Pulmonary artery endothelial cell (primary cell): ENCODE measurements at regions not wholly inside any gene's neighbourhood (a gene's known extent, or its start where the extent isn't known, plus 50 kb on each side); places are given as distances from the start of the nearest gene placed in this dataset.

Source experiments
- DNase-seq: peaks from one replicate; pipeline ENCODE4 v3.0.0-alpha.2; 2011; ENCODE audit warnings: low read depth, low spot score

DNA sequence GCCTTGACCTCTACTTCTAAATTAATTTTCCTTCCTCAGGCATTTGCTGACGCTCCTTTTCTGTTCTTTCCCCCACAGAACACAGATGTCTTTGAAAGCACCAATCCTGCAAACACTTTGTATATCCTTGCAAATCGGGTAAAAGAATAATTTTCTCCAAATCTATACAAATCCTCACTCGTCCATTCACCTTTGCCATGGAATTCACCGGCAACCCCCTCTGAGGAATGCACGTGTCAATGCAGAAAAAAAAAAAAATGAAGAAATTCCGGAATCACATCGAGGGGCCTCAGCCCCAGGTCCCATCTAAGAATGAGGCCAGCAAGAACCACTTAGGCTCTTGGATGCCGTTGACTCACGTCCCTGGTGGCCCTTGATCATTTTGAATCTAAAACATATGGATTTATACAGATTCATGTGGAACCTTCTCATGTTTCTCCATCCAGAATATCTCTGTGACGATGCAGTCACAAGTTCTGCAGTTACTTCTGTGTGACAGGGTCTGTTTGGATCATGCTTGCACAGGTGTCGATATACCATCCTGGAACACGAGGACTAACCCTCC is 136.9 kb downstream of the RBFOX3 start:
- DNase-seq, result no peak

DNA sequence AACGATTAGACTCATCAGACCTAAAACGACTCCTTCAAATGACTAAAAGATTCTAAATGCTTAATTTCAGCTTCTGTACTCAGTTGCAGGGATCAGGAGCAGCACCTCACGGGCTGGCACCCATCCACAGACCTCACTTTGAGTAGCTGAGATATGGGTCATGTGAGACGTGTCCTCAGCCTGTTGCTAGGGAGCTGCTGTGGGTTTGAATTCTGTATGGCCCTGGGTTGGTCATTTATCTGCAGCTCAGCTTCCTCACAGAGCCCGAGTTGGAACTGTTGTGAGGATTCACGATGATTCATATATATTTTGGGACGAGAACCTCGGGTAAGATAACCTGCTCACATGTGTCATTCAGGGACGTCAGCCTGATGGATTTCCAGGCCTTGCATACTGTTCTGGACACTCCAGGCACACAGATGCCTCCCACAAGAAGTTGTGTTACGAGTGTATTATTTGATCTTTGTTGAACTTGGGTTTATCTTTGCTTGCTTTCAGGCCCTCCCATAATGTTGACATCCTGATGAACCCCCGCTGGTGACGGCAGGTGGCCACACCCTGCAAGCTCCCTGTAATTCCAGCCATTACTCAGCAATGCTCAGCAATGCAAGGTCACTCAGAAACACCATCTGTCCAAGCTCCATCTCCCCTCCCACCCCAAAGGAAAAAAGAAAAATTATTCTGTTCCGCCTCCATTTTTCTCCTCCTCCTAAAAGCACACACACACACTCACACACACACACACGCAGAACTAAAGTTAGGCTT is 137.6 kb downstream of the RBFOX3 start:
- DNase-seq, result no peak

DNA sequence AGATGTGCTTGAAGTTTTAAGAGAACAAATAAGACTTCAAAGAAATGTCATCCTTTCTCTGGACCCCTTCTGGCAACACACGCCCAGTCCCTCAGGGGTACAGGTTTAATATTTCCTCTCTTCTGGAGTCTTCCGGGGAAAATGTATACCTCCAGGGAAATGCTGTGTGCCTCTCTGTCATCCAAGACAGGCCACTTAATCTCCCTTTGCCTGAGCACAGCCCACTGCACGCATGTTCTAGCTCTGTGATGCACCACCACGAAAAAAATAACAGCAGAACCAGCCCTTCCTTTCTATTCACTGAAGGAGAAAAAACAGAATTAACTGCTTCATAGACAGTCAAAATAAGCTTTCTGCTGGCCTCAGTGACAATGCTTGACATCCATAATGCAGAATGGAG is 140.1 kb downstream of the RBFOX3 start:
- no peak for DNase-seq

DNA sequence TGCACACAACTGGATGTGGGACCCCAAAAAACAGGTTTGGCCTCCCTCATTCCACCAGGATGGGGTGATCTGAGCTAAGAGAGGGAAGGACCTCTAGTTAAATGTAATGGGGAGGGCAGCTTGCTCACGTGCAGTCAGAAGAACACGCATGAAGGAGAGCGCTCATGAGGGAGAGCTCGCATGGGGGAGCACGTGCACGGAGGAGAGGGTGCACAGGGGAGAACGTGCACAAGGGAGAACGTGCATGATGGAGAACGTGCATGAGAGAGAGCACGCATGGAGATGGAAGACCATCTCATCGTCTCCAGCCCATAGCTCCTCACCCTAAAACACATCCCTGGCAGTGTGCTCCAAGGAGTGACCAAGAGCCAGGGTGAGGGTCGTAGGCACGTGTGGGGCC is 141.2 kb downstream of the RBFOX3 start:
- DNase-seq, result no peak

DNA sequence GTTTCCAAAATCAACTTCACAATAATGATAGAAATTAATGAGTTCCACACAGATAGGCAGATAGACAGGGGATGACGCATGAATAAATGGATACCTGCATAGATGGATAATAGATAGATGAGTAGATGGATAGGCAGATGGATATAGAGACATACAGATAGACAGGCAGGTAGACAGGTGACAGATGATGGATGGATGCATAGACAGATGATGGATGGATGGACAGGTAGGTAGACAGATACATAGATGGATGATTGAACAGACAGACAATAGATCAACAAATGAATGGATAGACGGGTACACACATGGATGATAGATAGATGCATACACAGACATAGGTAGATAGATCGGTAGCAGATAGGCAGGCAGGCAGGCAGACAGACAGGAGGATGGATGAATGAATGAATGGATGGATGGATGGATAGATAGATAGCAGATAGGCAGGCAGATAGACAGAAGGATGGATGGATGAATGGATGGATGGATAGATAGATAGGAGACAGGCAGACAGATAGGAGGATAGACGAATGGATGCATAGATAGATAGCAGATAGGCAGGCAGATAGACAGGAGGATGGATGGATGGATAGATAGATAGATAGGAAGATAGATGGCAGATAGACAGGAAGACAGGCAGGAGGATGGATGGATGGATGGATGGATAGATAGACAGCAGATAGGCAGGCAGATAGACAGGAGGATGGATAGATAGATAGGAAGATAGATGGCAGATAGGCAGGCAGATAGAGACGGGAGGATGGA is 142.5 kb downstream of the RBFOX3 start:
- no peak for DNase-seq

DNA sequence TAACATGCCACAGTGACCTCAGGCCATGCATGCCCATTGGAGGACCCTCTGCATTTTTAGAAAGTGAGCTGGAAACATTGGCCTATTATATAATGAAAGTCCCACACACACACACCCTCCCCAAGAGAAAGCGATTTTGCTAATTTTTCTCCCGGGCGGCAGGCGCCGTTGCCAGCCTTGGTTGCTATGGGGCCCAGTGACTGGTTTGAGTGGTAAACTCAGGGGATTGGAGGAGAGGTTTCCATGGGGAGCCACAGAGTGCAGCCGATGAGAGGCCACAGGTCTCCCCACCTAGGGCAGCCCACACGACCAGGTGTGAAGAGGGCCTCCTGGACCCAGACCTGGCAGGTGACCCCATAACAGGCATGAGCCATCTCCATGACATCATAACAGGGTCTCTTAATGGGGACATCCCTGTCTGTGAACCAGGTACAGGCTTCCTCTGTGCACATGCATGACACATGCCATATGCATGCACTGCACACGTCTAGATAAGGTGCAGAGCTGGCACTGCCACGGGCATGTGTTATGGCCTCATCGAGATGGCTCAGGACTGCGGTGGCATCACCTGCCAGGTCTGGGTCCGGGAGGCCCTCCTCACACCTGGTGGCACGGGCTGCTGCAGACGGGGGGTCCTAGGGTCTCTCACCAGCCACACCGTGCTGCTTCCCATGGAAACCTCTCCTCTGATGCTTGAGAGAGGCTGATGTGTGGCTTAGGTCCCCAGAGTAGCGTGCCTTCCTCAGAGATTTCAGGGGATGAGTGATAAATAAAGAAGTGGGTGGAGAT is 144.1 kb downstream of the RBFOX3 start:
- no peak for DNase-seq

DNA sequence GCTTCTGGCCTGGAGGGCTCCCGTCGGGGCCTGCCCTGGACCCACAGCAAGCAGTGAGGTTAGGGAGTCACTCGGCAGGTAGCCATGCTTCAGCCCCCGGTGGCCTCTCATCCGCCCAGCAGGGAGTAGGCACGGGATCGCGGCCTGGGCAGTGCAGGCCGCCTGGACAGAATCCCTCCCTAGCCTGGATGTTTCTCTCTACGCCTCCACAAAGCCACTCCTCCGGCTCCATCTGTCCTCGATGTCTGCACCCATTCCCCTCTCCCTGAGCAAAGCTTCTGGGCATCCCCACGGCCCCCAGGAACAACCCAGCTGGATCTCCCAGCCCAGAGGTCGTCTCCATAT is 145.2 kb downstream of the RBFOX3 start:
- DNase-seq, result no peak

DNA sequence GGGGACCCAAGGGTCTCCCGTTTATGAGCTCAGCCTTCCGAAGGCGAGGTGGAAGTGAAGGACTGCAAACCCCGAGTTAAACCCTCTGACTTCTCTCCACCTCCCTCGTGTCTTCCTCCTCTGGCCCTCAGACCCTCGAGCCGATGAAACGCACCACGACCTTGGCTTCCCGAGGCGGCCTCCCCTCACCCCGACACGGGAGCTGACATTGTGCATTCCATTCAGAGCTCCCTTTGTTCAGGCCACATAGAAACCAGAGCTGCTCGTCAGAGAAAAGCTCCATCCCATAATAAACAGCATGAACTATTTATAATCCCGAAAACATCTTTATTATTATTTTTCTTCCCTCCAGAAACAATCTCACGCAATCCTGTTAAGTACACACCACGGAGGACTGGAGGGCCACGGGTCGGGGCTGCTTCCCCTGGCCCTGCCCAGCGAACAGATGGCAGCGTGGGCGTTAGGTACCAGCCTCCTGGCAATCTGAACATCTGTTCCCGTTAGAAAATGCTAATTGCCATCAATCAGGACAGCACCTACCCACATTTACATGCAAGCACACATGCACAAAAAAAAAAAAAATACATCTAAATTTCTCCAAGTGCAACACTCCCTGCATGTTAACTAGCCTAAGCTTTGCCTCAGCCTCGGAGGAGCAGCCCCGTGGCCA is 145.7 kb downstream of the RBFOX3 start:
- DNase-seq, result no peak

DNA sequence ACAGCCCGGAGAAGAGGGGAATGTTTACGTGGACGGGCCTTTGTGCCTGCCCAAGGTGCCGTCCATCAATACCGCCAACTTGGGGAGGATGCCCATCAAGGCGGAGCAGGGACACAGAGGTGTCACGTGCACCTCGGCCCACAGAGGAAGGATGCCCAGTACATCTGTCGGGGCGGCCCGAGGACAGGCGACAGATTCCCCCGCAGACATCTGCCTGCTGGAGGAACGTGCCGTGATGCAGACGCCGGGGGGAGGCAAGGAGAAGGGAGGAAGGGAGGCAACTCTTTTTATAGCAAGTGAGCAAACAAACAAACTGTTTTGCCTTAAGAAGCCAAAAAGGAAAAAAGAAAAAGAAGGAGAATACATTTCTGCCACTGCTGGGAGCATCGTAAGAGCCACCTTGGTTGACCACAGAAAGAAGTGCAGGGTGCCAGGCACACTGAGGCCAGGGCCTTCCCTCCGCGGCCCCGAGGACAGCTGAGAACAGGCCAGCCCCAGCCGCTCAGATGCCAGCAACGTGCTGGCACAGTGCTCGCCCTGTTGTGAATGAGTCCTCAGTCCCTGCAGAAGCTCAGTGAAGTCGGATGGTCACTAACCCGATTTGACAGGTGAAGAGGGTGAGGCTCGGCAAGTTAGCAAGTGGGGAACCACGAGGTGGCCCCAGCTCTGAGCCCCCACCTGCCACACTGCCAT is 146.4 kb downstream of the RBFOX3 start:
- no peak for DNase-seq

DNA sequence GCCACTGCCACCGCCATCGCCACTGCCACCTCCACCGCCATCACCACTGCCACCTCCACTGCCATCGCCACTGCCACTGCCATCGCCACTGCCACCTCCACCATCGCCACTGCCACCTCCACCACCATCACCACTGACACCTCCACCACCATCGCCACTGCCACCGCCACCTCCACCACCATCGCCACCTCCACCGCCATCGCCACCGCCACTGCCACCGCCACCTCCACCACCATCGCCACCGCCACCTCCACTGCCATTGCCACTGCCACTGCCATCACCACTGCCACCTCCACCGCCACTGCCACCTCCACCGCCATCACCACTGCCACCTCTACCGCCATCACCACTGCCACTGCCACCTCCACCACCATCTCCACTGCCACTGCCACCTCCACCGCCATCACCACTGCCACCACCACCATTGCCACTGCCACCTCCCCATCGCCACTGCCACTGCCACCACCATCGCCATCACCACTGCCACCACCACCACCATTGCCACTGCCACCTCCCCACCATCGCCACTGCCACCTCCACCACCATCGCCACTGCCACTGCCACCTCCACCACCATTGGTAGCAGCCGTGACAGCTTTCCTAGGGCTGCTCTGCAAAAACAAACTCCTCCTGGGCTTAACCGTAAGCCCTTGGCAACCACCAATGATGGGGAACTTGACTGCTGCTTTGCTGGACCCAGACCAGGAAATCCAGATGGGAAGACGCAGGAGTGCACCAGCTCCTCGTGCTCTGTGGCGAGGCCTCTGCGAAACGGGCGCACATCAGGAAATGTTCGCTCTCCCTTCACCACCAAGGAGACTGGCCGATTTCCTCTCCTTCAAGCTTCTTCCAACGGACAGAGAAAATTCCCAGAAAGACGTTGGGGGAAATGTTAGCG is 147.2 kb downstream of the RBFOX3 start:
- no peak for DNase-seq

DNA sequence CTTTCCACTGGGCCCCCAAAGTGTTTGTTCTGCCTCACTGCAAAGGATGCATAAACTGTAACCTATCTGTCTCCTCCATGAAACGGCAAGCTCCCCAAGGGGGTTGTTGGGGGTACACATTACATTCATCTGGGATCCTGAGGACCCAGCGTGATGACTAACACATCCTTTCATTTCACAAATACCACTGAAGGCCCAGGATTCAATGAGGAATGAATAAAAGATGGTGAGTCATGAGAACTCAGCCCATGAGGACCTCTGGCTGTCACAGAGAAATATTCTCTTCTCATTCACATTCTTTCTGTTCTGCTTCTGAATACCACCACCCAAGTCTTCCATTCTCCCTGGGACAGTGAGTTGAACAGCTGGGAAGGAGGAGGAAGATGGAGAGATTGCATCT is 149.8 kb downstream of the RBFOX3 start:
- no peak for DNase-seq

DNA sequence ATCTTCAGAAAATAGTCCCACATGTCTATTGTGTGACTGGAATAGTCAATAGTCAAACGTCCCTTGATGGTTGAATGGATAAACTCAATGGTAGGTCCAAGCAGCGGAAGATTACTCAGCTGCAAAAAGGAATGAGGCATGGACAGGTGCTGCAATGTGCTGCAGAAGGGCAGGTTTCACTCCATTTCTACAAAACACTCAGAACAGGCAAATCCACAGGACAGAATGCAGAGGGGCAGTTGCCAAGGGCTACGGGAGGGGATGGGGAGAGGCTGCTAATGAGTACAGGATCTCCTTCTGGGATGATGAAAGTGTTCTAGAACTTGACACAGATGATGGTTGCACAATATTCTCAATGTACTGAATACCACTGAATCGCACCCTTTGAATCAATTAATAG is 151.0 kb downstream of the RBFOX3 start:
- DNase-seq, result no peak

DNA sequence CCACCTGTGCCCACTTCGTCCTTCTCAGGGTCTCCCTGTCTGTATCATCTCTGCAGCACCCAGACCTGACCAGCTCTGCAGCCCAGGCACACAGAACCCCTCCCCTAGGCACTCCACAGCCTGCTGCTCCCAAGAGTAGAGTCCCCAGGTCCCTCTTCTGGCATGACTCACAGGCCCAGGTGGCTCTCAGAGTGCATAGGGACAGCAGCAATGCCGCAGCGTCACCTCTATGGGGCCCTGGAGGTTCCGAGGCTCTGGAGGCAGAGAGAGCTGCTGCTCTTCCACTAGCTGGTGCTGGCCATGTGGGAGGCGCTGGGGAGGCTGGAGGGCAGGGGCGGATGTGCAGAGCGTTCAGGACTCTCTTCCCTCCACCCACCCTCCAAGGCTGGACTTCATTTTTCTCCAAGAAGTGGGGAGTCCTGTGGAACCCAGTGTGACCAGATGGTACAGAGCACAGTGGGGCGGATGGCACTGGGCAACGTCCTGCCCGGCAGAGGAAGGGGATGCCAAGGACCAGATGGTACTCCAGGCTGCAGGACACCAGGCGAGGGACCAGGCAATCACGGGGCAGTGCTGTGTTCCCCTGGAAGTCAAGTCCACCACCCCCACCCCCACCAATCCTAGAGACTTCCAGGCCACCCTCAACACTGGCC is 151.7 kb downstream of the RBFOX3 start:
- no peak for DNase-seq

DNA sequence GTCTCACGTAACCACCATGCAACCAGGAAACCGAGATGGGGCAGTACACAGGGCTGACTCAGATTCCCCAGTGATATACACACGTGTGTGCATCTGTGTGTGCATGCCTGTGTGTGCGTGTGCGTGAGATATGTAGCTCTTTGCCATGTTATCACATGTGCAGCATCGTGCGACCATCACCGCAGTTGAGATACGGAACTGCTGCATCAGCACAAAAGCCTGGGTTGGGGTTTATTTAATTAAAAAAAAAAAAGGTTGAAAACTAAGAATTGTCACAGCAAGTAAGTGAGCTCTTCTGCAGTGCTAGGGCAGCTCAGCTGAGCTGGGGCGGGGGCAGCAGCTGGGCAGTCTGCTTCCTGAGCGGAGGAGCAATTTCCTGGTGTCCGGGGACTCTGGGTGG is 152.5 kb downstream of the RBFOX3 start:
- no peak for DNase-seq

DNA sequence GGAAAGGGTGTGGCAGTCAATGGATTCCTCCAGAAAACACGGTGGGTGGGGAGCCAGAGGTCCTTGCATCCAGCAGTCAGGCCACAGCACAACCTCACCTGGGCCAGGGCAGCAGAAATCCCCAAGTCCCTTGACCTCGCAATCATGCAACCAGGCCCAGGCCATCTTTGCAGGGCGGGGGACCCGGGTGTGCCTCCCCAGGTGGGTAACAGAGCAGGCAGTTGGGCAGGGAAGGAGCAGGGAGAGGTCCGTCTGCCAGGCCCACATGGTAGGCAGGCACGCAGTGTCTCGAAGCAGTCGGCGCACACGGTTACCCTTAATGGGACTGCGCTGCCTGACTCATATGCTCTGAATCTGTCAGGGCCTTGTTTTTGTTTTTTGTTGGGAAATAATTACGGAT is 153.0 kb downstream of the RBFOX3 start:
- no peak for DNase-seq

DNA sequence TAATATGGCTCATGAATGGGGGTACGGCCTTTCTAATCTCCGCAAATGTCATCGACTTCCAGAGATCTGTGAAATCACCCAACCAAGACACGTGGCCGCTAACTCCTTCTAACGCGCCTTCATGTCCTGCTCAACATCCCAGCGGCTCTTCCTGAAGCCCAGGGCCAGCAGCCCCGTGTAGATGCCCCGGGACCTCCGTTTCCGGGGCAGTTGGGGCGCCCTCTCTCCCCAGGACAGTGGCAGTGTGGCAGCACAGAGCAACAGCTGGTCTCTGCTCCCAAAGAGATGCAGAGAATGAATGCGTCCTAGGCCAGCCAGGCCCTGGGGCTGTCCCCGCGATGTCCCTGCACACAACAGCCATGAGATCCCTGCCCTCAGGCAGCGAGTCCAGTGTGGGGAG is 153.5 kb downstream of the RBFOX3 start:
- DNase-seq, result no peak

DNA sequence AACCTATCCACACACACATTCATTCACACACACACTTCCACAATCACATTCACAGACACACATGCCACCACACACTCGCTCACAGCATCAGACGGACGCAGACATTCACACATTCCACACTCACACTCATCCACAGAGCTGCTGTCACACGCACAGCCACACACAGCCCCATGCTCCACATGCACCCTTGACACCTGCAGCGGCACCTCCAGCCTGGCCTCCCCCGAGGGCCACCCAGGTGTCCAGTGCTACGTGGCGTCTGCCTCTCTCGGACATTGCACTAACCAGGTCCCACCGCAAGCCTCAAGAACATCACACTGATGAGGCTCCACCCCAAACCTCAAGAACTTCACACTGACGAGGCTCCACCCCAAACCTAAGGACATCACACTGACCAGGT is 155.2 kb downstream of the RBFOX3 start:
- no peak for DNase-seq

DNA sequence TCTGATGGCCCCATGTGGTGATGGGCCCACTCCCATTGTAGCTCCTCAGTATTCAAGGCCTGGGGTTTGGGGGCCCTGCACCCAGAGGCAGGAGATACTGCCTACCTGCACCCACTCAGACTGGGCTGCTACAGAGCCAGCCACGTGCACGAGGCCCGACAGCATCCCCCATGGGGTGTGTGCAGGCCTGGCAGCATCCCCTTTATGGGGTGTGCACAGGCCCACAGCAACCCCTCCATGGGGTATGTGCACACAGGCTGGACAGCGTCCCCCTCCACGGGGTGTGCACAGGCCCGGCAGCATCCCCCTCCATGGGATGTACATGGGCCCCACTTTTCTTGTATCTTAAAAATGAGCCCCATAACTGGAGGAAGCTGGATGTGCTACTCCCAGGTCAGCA is 156.0 kb downstream of the RBFOX3 start:
- DNase-seq, result no peak

DNA sequence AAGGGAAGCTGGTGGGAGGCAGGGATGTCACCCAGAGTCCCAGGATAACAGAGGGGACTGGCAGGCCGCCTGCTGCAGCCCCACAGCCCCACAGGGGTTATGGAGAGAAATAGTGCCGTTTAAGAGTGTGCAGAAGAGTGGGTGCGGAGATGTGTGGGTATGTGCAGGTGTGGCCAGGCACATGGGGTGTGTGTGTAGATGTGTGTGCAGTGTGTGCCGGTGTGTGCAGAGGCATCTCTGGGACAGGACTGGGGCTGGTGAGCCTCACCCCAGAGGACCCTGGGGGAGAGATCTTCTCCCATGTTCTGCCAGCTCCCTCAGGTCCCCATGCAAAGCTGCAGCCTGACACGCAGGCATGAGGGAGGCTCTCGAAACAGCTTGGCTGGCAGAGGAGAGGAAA is 157.4 kb downstream of the RBFOX3 start:
- DNase-seq, result no peak
